NCI-H510A treated with DMSO at 0.1 percent for 48 hours (cell line): ENCODE measurements at regions not wholly inside any gene's neighbourhood (a gene's known extent, or its start where the extent isn't known, plus 50 kb on each side); places are given as distances from the start of the nearest gene placed in this dataset.
"Not testable (repeated sequence)": the region's sequence is repeated elsewhere in the genome, so short reads cannot be mapped to it uniquely, and the experiment has no call there.

Experiments
- DNase-seq: peaks from one replicate; lab custom pipeline; 2025; lab: John Stamatoyannopoulos, UW

GRCh38 chr5:102617191-102618187 lies 118.7 kb upstream of the SLCO6A1 start:
- no peak for DNase-seq

- no peak for DNase-seq
These were observed 123.5 kb upstream of the SLCO6A1 start for GRCh38 chr5:102622262-102622661.

- DNase-seq: no peak
These were observed 124.7 kb upstream of the SLCO6A1 start for GRCh38 chr5:102623329-102624065.

GRCh38 chr5:102624405-102624804 lies 125.6 kb upstream of the SLCO6A1 start:
- peak; percentile 17 for DNase-seq

- no peak for DNase-seq
These were observed 126.7 kb upstream of the SLCO6A1 start for GRCh38 chr5:102625468-102625867.

- DNase-seq: no peak
These were observed 127.1 kb upstream of the SLCO6A1 start for GRCh38 chr5:102625928-102626327.

- DNase-seq: no peak
These were observed 127.8 kb upstream of the PAM start for GRCh38 chr5:102627315-102627714.

- DNase-seq: no peak
These were observed 126.5 kb upstream of the PAM start for GRCh38 chr5:102628441-102629175.

- no peak for DNase-seq
These were observed 125.1 kb upstream of the PAM start for GRCh38 chr5:102629827-102630605.

GRCh38 chr5:102635399-102635798 lies 119.7 kb upstream of the PAM start:
- not testable (repeated sequence) for DNase-seq

GRCh38 chr5:102638316-102638715 lies 116.8 kb upstream of the PAM start:
- DNase-seq: no peak

- DNase-seq: no peak
These were observed 116.0 kb upstream of the PAM start for GRCh38 chr5:102638912-102639652.

GRCh38 chr5:102649731-102650130 lies 105.4 kb upstream of the PAM start:
- DNase-seq: no peak

GRCh38 chr5:102651466-102651865 lies 103.6 kb upstream of the PAM start:
- no peak for DNase-seq

- no peak for DNase-seq
These were observed 100.4 kb upstream of the PAM start for GRCh38 chr5:102654559-102655349.

GRCh38 chr5:102659151-102659550 lies 96.0 kb upstream of the PAM start:
- DNase-seq: no peak

GRCh38 chr5:102660111-102660510 lies 95.0 kb upstream of the PAM start:
- no peak for DNase-seq

- no peak for DNase-seq
These were observed 91.2 kb upstream of the PAM start for GRCh38 chr5:102663749-102664530.
